GM20431 (cell line): ENCODE measurements at regions not wholly inside any gene's neighbourhood (a gene's known extent, or its start where the extent isn't known, plus 50 kb on each side); places are given as distances from the start of the nearest gene placed in this dataset.
"Not testable (repeated sequence)": the region's sequence is repeated elsewhere in the genome, so short reads cannot be mapped to it uniquely, and the experiment has no call there.

Experiments
- in situ Hi-C: fragments of 300-500 bp; cut with MseI, MboI; formaldehyde crosslinking; loops from one replicate; pipeline ENCODE4 v1.15.0; 2020; ENCODE audit warnings: low sequenced_read_pairs; ENCODE audit not compliant: unreplicated experiment

DNA sequence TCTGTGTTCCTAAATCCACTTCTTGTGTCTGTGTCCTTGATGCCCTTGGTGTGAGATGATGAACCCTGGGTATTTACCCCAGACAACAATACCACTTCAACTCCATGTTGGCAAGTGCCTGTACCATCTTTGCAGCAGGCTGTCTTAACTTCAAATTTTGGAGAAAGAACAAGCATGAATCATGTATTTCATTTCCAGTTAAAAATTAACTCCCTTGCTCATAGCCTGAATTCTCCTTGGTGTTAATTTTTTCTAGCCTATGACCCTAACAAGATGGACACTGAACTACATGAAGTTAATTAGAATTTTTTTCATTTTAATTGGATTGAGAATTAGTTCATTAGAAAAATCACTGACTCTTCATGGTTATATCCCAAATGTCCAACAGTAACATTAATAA is 267.8 kb upstream of the INTU start:
- in situ Hi-C loops: no loop called here

DNA sequence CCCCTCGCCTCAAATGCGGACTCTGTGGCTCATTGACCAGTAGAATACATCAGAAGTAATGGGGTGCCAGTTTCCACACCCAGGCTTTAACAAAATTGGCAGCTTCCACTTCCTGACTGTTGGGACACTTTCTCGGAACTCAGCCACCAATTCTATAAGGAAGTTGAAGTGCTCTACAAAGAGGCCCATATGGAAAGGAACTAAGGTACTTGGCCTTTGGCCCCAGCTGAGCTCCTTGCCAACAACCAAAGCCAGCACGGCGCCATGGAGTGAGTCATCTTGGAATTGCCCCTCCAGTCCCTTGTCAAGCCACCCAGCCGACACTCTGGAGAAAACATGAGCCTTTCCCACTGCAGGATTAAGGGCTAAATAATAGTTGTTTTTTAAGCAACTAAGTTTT is 262.2 kb upstream of the INTU start:
- in situ Hi-C loops: no loop called here

DNA sequence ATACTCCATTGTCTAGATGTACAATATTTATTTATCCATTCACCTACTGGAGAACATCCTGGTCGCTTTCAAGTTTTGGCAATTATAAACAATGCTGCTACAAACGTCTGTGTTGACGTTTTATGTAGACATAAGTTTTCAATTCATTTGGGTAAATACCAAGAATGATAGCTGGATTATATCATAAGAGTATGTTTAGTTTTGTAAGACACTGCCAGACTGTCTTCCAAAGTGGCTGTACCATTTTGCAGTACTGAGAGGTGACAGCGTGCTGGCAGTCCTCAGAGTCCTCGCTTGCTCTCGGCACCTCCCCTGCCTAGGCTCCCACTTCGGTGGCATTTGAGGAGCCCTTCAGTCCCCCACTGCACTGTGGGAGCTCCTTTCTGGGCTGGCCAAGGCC is 253.3 kb upstream of the INTU start:
- in situ Hi-C loops: no loop called here

- in situ Hi-C loops: not testable (repeated sequence)
Observed at GRCh38 chr4:127379948-127380347, 252.8 kb upstream of the INTU start.

DNA sequence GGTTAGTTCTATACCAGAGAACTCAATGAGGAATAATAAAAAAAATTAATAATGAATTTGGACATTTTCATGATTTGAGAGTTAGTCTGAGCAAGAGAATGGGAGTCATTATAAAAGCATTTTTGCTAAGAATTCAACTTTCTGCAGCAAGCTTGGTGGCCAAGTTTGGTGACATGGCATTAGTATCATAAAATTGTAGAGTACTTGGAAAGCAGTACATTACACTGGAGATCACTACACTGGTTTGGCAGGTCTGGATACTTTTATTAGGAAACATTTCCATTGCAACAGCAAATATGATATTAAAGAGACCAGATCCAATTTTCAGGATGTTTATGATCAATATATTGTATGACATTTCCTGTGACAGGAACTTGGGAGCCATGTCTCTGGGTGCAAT is 249.1 kb upstream of the INTU start:
- in situ Hi-C loops: no loop called here

GRCh38 chr4:127394516-127394915 is 238.2 kb upstream of the INTU start:
- in situ Hi-C loops: no loop called here

- in situ Hi-C loops: no loop called here
Observed at GRCh38 chr4:127400276-127400675, 232.5 kb upstream of the INTU start.

- in situ Hi-C loops: no loop called here
Observed at GRCh38 chr4:127400731-127401346, 231.9 kb upstream of the INTU start.

GRCh38 chr4:127403471-127404084 is 229.2 kb upstream of the INTU start:
- in situ Hi-C loops: no loop called here

DNA sequence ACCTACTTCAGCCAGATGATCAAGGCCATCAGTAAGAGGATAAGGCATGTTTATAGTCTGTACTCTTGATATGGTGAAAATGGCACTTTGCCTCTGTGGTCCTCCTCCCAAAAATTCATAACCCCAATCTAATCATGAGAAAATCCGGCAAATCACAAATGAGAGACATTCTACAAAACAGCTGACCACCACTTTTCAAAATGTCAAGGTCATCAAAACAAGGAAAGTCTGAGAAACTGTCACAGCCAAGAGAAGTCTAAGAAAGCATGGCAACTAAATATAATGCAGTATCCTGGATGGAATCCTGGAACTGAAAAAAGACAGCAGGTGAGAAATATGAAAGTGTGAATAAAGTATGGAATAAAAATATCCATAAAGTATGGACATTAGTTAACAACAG is 226.6 kb upstream of the INTU start:
- in situ Hi-C loops: no loop called here

- in situ Hi-C loops: not testable (repeated sequence)
Observed at GRCh38 chr4:127407572-127407971, 225.2 kb upstream of the INTU start.

- in situ Hi-C loops: no loop called here
Observed at GRCh38 chr4:127410201-127410600, 222.6 kb upstream of the INTU start.

GRCh38 chr4:127410644-127411043 is 222.1 kb upstream of the INTU start:
- in situ Hi-C loops: no loop called here

- in situ Hi-C loops: no loop called here
Observed at GRCh38 chr4:127414951-127415606, 217.7 kb upstream of the INTU start.

DNA sequence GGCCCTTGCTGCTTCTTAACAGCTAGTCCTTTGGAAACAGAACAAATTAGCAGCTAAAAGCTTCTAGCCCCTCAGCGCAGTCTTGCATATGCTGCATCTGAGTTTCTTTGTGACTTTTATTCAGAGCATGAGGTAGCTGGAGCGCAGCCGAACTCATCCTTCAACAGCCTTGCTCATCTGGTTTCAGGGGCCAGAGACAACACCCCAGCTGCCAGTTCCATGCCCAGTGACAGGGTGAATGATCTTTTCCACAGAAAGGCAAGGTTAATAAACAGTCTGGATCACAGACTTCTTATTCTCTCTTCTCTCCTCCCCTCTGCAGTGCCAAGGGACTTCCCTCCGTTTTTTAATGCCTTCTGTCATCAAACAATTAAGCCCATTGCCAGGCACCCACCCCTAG is 216.6 kb upstream of the INTU start:
- in situ Hi-C loops: no loop called here

DNA sequence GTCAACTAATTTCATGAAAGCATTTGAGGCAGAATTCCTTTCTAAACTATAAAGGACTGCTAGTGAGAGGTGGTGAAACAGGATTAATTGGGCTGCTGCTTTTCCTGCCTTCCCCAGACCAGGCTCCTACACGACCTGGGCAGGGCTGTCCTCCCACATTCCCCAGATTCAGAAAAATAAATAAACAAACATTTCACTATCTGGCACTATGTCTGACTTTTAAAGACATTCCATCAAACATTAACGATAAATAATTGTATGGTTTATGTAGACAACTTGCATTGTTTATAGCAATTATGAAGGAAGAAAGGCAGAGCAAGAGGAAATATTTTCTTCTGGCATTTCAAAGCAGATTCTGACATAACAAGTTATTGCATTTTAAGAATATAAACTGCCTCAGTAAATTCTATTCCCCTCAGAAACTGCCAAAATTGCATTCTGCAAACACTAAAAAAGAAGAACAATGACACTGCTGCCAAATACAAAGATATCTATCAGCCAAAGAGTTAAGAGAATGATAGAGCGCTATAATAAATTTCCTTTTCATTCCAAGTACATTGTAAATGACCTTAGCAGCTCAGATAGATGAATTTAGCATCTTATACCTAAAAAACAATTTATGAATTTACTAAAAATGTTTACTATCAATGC is 214.7 kb upstream of the INTU start:
- in situ Hi-C loops: no loop called here

GRCh38 chr4:127419431-127419830 is 213.3 kb upstream of the INTU start:
- in situ Hi-C loops: no loop called here

- in situ Hi-C loops: no loop called here
Observed at GRCh38 chr4:127421437-127421836, 211.3 kb upstream of the INTU start.

GRCh38 chr4:127425202-127425845 is 207.4 kb upstream of the INTU start:
- in situ Hi-C loops: no loop called here

GRCh38 chr4:127425851-127426250 is 206.9 kb upstream of the INTU start:
- in situ Hi-C loops: no loop called here

GRCh38 chr4:127441571-127441970 is 191.2 kb upstream of the INTU start:
- in situ Hi-C loops: no loop called here
